SJCRH30 (cell line): ENCODE measurements at regions not wholly inside any gene's neighbourhood (a gene's known extent, or its start where the extent isn't known, plus 50 kb on each side); places are given as distances from the start of the nearest gene placed in this dataset.
"Not testable (repeated sequence)": the region's sequence is repeated elsewhere in the genome, so short reads cannot be mapped to it uniquely, and the experiment has no call there.

Experiments used
- DNase-seq, 2 experiments: peaks; one replicate each; pipeline ENCODE4 v3.0.0-alpha.2; 2015 to 2020
- H3K27ac ChIP-seq: fragments of 250-450 bp; sonication (Bioruptor Pico); 2 replicates; pipeline ENCODE4 v1.5.1; 2020; ENCODE audit warnings: mild to moderate bottlenecking, moderate library complexity
- H3K27me3 ChIP-seq: fragments of 250-450 bp; sonication (Bioruptor Pico); 2 replicates; pipeline ENCODE4 v1.5.1; 2020; ENCODE audit warnings: mild to moderate bottlenecking, moderate library complexity
- H3K36me3 ChIP-seq: fragments of 250-450 bp; sonication (Bioruptor Pico); 2 replicates; pipeline ENCODE4 v1.5.1; 2020; ENCODE audit warnings: mild to moderate bottlenecking, moderate library complexity
- H3K4me1 ChIP-seq: fragments of 250-450 bp; sonication (Bioruptor Pico); 2 replicates; pipeline ENCODE4 v1.5.1; 2020; ENCODE audit warnings: mild to moderate bottlenecking, moderate library complexity
- H3K4me3 ChIP-seq: fragments of 250-450 bp; sonication (Bioruptor Pico); 2 replicates; pipeline ENCODE4 v1.5.1; 2020; ENCODE audit warnings: mild to moderate bottlenecking, moderate library complexity
- H3K9me3 ChIP-seq: fragments of 250-450 bp; sonication (Bioruptor Pico); replicated peaks from 2 replicates; pipeline ENCODE4 v1.5.1; 2020; ENCODE audit warnings: mild to moderate bottlenecking, moderate library complexity

DNA sequence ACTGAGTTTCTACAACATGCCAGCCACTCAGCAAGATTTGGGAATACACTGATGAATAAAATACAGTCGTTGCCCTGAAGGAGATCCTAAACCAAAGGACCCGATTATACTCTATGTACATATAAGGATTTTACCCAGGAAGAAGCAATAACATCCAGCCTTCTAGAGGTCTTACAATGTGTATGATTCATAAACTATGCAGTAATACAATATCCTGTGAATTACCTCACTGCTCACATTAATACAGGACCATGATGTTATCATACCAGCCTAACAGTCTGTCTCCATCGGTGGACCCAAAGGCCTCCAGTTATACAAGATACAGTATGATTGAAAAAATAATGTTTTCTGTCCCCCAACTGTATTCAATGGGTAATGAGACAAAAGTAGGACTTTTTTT is 310.5 kb upstream of the TRPM3 start:
- peak in 1 of 2 experiments; percentile 7 for DNase-seq
- 0 out of 2 replicates have a peak, but pooled peaks cover 3% of the 10 kb centered on the region for H3K27me3 ChIP-seq
- H3K27ac ChIP-seq: no peak overlapping the region
- no peaks in the 10 kb centered on the region for H3K4me1 ChIP-seq
- no peak overlapping the region for H3K4me3 ChIP-seq
- H3K36me3 ChIP-seq: no peaks in the 10 kb centered on the region
- H3K9me3 ChIP-seq: 0 out of 2 replicates have a peak, but pooled peaks cover 3% of the 10 kb centered on the region

DNA sequence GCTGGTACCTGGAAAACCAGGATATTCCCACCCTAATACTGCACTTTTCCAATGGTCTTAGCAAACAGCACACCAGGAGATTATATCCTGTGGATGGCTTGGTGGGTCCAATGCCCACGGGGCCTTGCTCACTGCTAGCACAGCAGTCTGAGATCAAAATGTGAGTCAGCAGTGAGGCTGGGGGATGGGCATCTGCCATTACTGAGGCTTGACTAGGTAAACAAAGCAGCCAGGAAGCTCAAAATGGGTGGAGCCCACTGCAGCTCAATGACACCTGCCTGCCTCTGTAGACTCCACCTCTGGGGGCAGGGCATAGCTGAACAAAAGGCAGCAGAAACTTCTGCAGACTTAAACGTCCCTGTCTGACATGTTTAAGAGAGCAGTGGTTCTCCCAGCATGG is 285.9 kb upstream of the TRPM3 start:
- not testable (repeated sequence) for H3K4me1 ChIP-seq, H3K9me3 ChIP-seq, H3K27ac ChIP-seq, H3K4me3 ChIP-seq, H3K36me3 ChIP-seq, H3K27me3 ChIP-seq, DNase-seq

DNA sequence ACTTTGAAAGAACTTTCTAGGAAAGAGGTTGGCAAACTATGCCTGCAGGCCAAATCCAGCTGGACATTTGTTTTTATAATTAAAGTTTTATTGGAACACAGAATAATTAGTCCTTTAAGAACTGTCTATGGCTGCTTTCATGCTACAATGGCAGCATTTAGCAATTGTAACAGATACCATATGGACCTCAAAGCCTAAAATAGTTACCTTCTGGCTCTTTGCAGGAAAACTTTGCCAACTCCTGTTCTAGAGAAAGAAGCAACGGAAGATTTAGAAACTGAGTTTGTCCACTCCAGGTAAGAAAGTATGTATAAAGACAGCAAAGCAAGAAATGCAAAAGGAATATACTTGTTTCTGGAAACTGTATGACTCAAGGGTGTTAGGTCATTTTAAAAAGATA is 281.7 kb upstream of the TRPM3 start:
- no peak for DNase-seq
- no peaks in the 10 kb centered on the region for H3K27me3 ChIP-seq
- H3K27ac ChIP-seq: no peak overlapping the region
- no peaks in the 10 kb centered on the region for H3K4me1 ChIP-seq
- H3K9me3 ChIP-seq: no peaks in the 10 kb centered on the region
- no peak overlapping the region for H3K4me3 ChIP-seq
- H3K36me3 ChIP-seq: no peaks in the 10 kb centered on the region

DNA sequence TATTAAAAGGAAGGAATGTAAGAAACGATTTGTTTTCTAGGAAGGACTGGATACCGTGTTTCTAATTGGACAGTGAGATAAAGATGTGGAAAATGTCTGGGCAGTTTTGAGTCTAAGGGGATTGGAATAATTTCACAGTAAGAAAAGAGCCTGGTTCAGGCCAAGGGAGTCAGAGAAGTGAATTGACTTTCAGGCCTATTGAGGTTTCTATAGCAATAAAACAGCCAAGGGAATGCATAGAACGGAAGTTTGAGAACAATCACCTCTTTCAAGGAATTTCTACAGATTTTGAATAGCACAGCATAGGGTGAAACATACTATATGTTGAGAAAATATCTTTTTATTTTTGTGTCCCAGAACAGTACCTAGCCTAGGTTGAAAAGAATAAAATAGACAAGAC is 271.6 kb upstream of the TRPM3 start:
- Histone ChIP-seq H3K27me3 (peaks cover 4% of the 10 kb centered on the region; the same call in 1 of the 2 replicates), H3K27ac (no peak overlapping the region), H3K36me3 (no peaks in the 10 kb centered on the region), H3K4me1 (no peaks in the 10 kb centered on the region), H3K4me3 (no peak overlapping the region), H3K9me3 (no peaks in the 10 kb centered on the region)
- no peak for DNase-seq

DNA sequence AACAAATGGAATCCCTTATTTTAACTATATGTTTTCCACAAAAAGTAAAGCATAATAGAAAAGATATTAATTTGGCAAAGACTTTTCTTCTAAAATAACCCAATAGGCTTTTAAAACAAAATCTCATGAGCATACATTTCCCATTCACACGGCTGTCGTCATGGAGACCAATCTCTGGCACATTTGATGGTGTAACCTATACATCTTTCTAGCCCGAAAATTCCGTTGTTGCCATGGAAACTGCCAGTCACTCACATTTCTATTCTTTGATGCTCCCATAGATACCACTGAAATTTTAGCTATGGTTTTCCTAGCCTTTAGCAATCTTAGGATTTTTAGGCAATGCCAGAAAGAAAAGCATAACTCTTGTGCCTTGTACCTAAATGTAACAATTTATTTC is 262.9 kb upstream of the TRPM3 start:
- H3K27me3 ChIP-seq: peaks cover 3% of the 10 kb centered on the region; the same call in 1 of the 2 replicates
- H3K36me3 ChIP-seq: no peaks in the 10 kb centered on the region
- H3K9me3 ChIP-seq: no peaks in the 10 kb centered on the region
- no peak overlapping the region for H3K27ac ChIP-seq
- H3K4me1 ChIP-seq: no peaks in the 10 kb centered on the region
- H3K4me3 ChIP-seq: no peak overlapping the region
- DNase-seq: no peak

DNA sequence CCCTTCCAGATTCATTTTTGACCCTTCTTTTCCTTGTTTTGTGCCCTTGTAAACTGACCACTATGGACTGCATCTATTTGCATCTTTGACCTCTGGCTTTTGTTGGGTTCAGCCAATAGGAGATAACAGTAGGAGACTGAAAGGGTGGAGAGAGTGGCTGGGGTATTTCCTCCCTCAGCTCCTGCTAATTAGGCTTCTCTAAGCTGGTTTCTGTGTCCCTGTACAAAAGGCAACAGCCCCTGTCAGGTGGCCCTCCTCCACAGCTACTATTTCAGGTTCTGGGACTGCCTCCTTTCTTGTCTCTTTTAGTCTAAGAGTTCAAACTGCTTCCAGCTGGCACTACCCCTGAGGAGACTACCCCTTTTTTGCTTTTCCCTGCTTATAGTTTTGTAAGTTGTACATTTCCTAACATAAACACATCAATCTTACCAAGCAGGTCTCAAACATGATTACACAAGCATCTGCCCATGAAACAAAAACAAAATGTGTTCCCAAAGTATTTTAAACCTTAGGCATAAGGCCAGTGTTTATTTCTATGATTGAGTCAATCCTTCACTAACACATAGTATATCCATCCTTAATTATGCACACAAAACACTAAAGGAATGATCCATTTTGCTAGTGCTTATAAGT is 262.0 kb upstream of the TRPM3 start:
- H3K27me3 ChIP-seq: peaks cover 3% of the 10 kb centered on the region; the same call in 1 of the 2 replicates
- H3K4me3 ChIP-seq: no peak overlapping the region
- no peaks in the 10 kb centered on the region for H3K9me3 ChIP-seq
- no peaks in the 10 kb centered on the region for H3K36me3 ChIP-seq
- H3K27ac ChIP-seq: no peak overlapping the region
- DNase-seq: no peak
- H3K4me1 ChIP-seq: no peaks in the 10 kb centered on the region

DNA sequence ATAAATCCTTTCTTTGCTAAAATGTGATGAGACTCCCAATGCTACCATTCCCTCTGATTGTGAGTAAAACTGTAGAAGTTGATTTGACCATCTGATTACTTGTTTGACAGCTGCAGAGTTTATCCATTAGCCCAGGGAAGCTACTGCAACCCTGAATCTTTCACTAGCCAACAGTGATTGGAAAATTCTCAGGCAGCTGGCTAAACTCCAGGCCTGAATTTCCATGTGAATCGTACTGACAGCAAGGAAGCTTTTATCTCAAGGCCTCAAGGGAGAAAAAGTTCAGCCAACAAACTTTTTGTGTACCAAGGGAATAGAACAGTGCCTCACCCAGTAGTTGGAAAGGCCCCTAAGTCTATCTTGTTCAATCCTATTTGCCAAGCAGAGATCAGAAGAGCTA is 246.7 kb upstream of the TRPM3 start:
- H3K9me3 ChIP-seq: no peaks in the 10 kb centered on the region
- DNase-seq: no peak
- H3K36me3 ChIP-seq: no peaks in the 10 kb centered on the region
- H3K27ac ChIP-seq: no peak overlapping the region
- no peaks in the 10 kb centered on the region; the same call in none of the 2 replicates for H3K27me3 ChIP-seq
- H3K4me3 ChIP-seq: no peak overlapping the region
- H3K4me1 ChIP-seq: no peaks in the 10 kb centered on the region

DNA sequence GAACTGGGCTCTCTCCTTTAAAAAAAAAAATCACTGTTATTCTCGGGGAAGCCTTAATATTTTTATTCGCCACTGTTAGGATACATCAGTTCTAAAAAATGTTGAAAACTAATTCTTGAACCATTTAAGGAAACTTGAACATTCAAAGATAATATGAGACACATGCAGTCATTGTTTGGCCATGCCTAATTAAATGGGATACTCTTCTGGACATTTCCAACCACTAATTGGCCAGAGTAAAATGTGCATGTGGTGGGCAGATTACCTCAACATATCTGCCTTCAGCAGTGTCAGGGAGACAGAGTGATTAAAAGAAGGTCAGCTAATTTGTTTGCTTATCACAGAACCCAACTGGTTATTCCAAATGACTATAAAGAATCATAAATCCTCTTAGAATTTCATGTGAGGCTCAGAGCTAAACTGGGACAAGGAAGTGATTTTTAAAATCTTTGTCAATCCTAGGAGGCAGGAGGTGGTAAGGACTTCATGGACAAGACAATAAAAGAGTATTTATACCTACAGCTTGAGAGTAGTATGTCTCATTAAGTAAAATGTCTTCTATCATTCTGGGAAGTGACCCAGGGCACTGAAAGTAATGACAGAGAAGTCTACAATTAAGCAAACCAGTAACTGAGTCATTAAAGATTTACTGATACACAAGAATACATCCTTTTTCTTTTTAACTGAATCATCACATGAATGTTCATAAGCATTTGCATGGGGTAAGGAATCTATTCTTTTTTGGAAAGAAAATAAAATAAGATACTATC is 242.9 kb upstream of the TRPM3 start:
- Histone ChIP-seq H3K36me3 (no peaks in the 10 kb centered on the region), H3K9me3 (no peaks in the 10 kb centered on the region), H3K27me3 (no peaks in the 10 kb centered on the region; the same call in 1 of the 2 replicates), H3K27ac (no peak overlapping the region), H3K4me1 (no peaks in the 10 kb centered on the region), H3K4me3 (no peak overlapping the region)
- no peak for DNase-seq

DNA sequence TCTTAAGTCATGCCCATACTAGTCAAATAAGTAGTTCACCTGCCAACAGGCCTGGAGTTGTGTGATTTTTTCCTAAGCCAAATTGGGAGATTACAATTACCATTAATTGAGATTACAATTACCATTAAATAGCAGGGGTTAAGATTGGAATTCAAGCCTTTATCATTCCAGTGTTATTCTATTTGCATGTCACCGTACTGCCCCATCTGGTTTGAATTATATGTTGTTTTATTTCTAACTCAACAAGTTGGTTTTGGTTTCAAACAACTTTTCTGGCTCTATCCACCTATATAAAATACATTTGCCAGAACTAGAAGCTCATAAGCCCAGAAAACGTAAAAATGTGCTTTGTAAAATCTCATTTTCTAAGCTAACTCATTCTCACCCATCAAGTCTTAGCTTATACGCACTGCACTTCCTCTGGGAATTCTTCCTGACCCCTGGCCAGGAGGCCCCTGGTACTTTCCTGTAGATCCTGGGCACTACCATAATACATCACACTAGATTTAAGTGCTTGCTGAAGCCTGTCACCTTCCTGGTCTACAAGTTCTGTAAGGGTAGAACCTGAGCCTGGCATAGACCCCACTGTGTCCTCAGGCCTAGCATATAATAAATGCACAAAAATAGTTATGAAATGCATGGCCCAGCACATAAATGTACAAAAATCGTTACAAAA is 242.0 kb upstream of the TRPM3 start:
- no peak overlapping the region for H3K4me3 ChIP-seq
- no peaks in the 10 kb centered on the region; the same call in 1 of the 2 replicates for H3K27me3 ChIP-seq
- no peak overlapping the region for H3K27ac ChIP-seq
- no peaks in the 10 kb centered on the region for H3K4me1 ChIP-seq
- no peak for DNase-seq
- no peaks in the 10 kb centered on the region for H3K36me3 ChIP-seq
- H3K9me3 ChIP-seq: no peaks in the 10 kb centered on the region

DNA sequence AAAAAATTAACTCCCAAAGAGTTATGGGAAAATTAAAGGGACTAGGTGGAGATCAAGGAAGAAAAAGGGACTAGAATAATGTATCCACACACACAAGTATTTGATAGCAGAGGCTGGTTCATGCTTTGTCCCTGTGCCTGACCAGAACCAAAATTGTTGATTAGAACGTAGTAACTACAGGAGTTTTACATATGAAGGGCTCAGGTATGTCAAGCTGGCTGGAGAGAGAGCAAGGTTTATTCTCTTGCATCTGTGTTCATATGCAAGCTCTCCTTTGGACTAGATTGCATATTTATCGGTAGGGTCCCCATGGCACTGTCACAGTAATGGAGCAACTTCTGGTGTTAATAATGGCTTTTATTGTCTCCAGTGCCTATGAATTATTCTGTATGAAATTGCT is 239.9 kb upstream of the TRPM3 start:
- no peaks in the 10 kb centered on the region for H3K9me3 ChIP-seq
- DNase-seq: no peak
- H3K4me3 ChIP-seq: no peak overlapping the region

DNA sequence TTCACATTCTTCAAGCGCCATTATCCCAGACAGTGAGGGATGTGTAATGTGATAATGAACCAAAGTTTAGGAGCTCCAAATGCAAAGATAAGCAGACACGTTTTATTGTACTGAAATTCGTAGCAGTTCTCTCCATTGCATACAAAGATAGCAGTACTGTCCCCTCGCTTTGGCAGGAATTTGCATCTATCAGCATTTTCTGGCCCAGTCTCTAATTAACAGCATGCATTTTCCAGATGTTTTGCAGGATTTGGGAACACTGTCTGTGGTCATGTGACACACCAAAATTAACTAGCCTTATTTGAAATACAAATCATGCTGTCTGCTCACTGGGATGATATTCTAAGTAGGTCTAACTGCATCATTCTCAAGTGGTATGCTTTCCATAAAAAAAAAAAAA is 235.9 kb upstream of the TRPM3 start:
- no peak overlapping the region for H3K27ac ChIP-seq
- H3K4me3 ChIP-seq: no peak overlapping the region
- H3K27me3 ChIP-seq: no peaks in the 10 kb centered on the region
- no peaks in the 10 kb centered on the region for H3K4me1 ChIP-seq
- DNase-seq: no peak
- no peaks in the 10 kb centered on the region for H3K36me3 ChIP-seq
- no peaks in the 10 kb centered on the region for H3K9me3 ChIP-seq

More for the DNA sequence above, 239.9 kb upstream of the TRPM3 start:
- Histone ChIP-seq H3K27ac (no peak overlapping the region), H3K36me3 (no peaks in the 10 kb centered on the region), H3K27me3 (no peaks in the 10 kb centered on the region; the same call in 1 of the 2 replicates), H3K4me1 (no peaks in the 10 kb centered on the region)

DNA sequence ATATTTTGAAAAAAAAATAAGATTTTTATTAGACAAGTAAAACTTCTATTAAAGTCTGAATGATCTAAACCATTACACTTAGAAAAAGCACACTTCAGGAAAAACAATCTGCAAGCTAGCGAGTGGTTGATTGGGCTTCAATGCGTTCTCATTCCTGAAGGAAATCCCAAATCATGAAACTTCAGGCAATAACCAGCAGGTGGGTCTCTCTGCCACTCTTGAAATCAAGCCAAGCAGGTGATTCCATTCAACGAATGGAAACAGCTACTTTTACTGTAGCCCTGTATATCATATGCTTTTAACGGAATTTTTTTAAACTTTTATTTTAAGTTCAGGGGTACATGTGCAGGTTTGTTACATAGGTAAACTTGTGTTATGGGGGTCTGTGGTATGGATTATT is 234.5 kb upstream of the TRPM3 start:
- H3K27ac ChIP-seq: no peak overlapping the region
- H3K4me1 ChIP-seq: no peaks in the 10 kb centered on the region
- no peak overlapping the region for H3K4me3 ChIP-seq
- no peaks in the 10 kb centered on the region for H3K27me3 ChIP-seq
- no peaks in the 10 kb centered on the region for H3K9me3 ChIP-seq
- no peaks in the 10 kb centered on the region for H3K36me3 ChIP-seq
- no peak for DNase-seq

DNA sequence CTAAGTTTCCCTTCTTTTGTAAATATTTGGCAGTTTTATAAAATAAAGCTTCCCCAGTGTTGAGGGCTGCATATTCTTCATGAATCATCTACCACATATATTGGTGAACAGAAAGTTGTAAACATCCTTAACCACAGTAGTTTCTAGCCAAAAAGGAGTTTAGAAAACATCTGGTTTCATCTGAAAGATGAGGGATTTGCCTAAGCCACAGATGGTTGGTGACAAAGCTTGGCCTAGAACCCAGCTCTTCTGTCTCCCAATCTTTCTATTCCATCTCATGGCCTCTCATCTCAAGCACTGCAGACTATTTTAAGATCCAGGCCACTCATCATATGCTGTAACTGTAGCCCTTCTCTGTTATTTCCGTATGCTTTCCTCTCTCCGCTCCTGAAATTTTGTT is 232.3 kb upstream of the TRPM3 start:
- H3K27me3 ChIP-seq: no peaks in the 10 kb centered on the region
- H3K4me1 ChIP-seq: no peaks in the 10 kb centered on the region
- no peaks in the 10 kb centered on the region for H3K9me3 ChIP-seq
- no peak for DNase-seq
- H3K27ac ChIP-seq: no peak overlapping the region
- no peaks in the 10 kb centered on the region for H3K36me3 ChIP-seq
- H3K4me3 ChIP-seq: no peak overlapping the region

DNA sequence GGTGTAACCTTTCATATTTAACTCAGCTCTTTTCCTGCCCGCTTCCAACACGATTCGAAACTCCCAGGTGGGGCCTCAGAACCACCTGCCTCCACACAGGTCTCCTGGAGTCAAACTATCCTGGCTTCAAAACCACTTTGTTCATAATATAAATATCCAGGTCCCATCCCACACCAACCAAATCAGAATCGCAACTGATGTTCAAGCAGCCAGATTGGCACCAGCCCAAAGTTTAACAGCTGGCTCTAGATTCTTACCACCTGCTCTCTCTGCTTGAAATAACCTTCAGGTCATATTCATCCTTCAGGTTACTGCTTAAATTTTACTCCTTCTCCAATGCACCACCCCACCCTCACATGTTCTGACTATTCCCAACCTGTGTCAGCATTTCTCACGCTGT is 231.4 kb upstream of the TRPM3 start:
- Histone ChIP-seq H3K36me3 (no peaks in the 10 kb centered on the region), H3K27me3 (no peaks in the 10 kb centered on the region), H3K4me3 (no peak overlapping the region), H3K9me3 (no peaks in the 10 kb centered on the region), H3K4me1 (no peaks in the 10 kb centered on the region), H3K27ac (no peak overlapping the region)
- peak in 1 of 2 experiments; percentile 8 for DNase-seq

DNA sequence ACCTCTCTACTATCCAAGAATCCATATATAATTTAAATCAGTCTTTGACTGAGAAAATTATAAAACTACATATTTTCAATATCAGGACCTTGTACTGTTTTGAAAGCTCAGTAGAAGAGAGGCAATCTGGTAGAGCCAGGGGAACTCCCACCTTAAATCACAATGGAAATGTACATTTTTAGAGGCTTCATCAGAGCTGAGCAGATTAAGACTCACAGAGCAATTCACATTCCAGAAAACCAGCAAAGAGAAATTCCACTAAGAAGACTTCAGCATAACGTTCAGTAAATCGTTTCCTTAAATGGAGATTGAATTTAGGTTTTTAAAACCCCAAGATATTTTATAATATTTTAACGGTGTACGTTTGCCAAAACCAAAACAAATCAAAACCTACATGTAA is 227.8 kb upstream of the TRPM3 start:
- H3K9me3 ChIP-seq: no peaks in the 10 kb centered on the region
- no peak overlapping the region for H3K27ac ChIP-seq
- H3K4me1 ChIP-seq: no peaks in the 10 kb centered on the region
- H3K4me3 ChIP-seq: no peak overlapping the region
- H3K27me3 ChIP-seq: no peaks in the 10 kb centered on the region
- no peak for DNase-seq
- H3K36me3 ChIP-seq: no peaks in the 10 kb centered on the region
